MM.1S (cell line): ENCODE measurements at regions not wholly inside any gene's neighbourhood (a gene's known extent, or its start where the extent isn't known, plus 50 kb on each side); places are given as distances from the start of the nearest gene placed in this dataset.

Source experiments
- DNase-seq: peaks from one replicate; pipeline ENCODE4 v3.0.0-alpha.2; 2015
- H2AFZ ChIP-seq: fragments of 300-600 bp; sonication (generic); 2 replicates; pipeline ENCODE4 v1.6.0; 2016; ENCODE audit warnings: antibody characterized with exemption, low read length
- H3F3A ChIP-seq: fragments of 300-600 bp; sonication (generic); 2 replicates; pipeline ENCODE4 v1.6.1; 2016; ENCODE audit warnings: mild to moderate bottlenecking, antibody characterized with exemption, low read length, moderate library complexity, mixed read lengths; ENCODE audit not compliant: insufficient read depth
- H3K27ac ChIP-seq: fragments of 300-600 bp; sonication (generic); 2 replicates; pipeline ENCODE4 v1.5.1; 2016; ENCODE audit warnings: mild to moderate bottlenecking, low read length
- H3K27me3 ChIP-seq: fragments of 300-600 bp; sonication (generic); replicated peaks from 2 replicates; pipeline ENCODE4 v1.6.0; 2016; ENCODE audit warnings: low read length; ENCODE audit not compliant: insufficient read depth
- H3K36me3 ChIP-seq: fragments of 300-600 bp; sonication (generic); replicated peaks from 2 replicates; pipeline ENCODE4 v1.6.1; 2016; ENCODE audit warnings: mild to moderate bottlenecking, low read length, mixed read lengths; ENCODE audit not compliant: insufficient read depth
- H3K4me1 ChIP-seq: fragments of 300-600 bp; sonication (generic); 2 replicates; pipeline ENCODE4 v1.6.1; 2016; ENCODE audit warnings: low read length, mixed read lengths
- H3K4me2 ChIP-seq: fragments of 300-600 bp; sonication (generic); 2 replicates; pipeline ENCODE4 v1.6.0; 2016; ENCODE audit warnings: low read depth, low read length
- H3K4me3 ChIP-seq: fragments of 300-600 bp; sonication (generic); 2 replicates; pipeline ENCODE4 v1.5.1; 2016; ENCODE audit warnings: low read length, mixed read lengths
- H3K79me2 ChIP-seq: fragments of 300-600 bp; sonication (generic); 2 replicates; pipeline ENCODE4 v1.6.1; 2016; ENCODE audit warnings: mixed run types, low read length, mixed read lengths
- H3K9ac ChIP-seq: fragments of 300-600 bp; sonication (generic); 2 replicates; pipeline ENCODE4 v1.6.1; 2016; ENCODE audit warnings: low read length, mixed read lengths
- H3K9me2 ChIP-seq: fragments of 300-600 bp; sonication (generic); replicated peaks from 2 replicates; pipeline ENCODE4 v1.6.1; 2016; ENCODE audit warnings: mild to moderate bottlenecking, low read length, mixed read lengths; ENCODE audit not compliant: insufficient read depth
- H3K9me3 ChIP-seq: fragments of 300-600 bp; sonication (generic); replicated peaks from 2 replicates; pipeline ENCODE4 v1.6.1; 2016; ENCODE audit warnings: mild to moderate bottlenecking, low read length, mixed read lengths; ENCODE audit not compliant: insufficient read depth
- H4K20me1 ChIP-seq: fragments of 300-600 bp; sonication (generic); 2 replicates; pipeline ENCODE4 v1.6.1; 2016; ENCODE audit warnings: mild to moderate bottlenecking, low read length, moderate library complexity, mixed read lengths; ENCODE audit not compliant: insufficient read depth
- EZH2 ChIP-seq: fragments of 300-600 bp; sonication (generic); optimal IDR thresholded peaks from 2 replicates; pipeline ENCODE3; 2017; ENCODE audit warnings: low read depth, mild to moderate bottlenecking, antibody characterized with exemption, low read length, mixed read lengths
- EZH2phosphoT487 ChIP-seq: fragments of 300-600 bp; sonication (generic); IDR thresholded peaks from 2 replicates; pipeline ENCODE4 v1.6.1; 2018; ENCODE audit warnings: antibody characterized with exemption, low read length
- TF ChIP-seq, protein P1 (sequence below): fragments of 300-600 bp; sonication (generic); IDR thresholded peaks from 2 replicates; pipeline ENCODE4 v1.5.1; 2016; ENCODE audit warnings: antibody characterized with exemption, low read length, mixed read lengths

DNA sequence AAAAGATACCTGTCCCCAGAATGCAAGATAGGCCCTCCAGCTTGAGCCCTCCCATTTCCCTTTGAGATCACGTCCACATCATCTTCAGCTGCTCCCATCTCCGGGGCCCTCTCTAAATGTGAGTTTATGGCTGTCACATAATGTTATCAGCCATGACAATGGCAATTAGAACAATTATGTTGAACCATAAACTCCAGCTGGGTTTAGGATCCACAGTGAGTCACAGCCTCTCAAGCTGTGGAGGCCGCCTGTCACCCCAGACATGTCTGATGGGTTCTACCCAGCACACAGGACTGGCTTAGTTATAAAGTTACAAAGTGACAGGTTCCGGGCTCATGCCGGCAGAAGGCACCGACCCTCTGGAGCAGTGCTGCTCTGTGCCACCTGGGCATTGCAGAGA is 597.3 kb downstream of the PTPRU start:
- Histone ChIP-seq H3K27me3 (peaks cover 66% of the 10 kb centered on the region), H3F3A (no peaks in the 10 kb centered on the region), H3K79me2 (no peaks in the 10 kb centered on the region), H3K4me3 (no peak overlapping the region), H4K20me1 (no peaks in the 10 kb centered on the region), H3K4me1 (no peaks in the 10 kb centered on the region), H3K27ac (no peak overlapping the region), H3K9me3 (no peaks in the 10 kb centered on the region), H3K4me2 (no peak overlapping the region), H3K9me2 (no peaks in the 10 kb centered on the region), H2AFZ (no peak overlapping the region), H3K36me3 (no peaks in the 10 kb centered on the region), H3K9ac (no peak overlapping the region)
- TF ChIP-seq EZH2phosphoT487, result no peak
- no peak for TF ChIP-seq EZH2
- TF ChIP-seq, protein P1, sequence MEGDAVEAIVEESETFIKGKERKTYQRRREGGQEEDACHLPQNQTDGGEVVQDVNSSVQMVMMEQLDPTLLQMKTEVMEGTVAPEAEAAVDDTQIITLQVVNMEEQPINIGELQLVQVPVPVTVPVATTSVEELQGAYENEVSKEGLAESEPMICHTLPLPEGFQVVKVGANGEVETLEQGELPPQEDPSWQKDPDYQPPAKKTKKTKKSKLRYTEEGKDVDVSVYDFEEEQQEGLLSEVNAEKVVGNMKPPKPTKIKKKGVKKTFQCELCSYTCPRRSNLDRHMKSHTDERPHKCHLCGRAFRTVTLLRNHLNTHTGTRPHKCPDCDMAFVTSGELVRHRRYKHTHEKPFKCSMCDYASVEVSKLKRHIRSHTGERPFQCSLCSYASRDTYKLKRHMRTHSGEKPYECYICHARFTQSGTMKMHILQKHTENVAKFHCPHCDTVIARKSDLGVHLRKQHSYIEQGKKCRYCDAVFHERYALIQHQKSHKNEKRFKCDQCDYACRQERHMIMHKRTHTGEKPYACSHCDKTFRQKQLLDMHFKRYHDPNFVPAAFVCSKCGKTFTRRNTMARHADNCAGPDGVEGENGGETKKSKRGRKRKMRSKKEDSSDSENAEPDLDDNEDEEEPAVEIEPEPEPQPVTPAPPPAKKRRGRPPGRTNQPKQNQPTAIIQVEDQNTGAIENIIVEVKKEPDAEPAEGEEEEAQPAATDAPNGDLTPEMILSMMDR, result no peak
- no peak for DNase-seq

DNA sequence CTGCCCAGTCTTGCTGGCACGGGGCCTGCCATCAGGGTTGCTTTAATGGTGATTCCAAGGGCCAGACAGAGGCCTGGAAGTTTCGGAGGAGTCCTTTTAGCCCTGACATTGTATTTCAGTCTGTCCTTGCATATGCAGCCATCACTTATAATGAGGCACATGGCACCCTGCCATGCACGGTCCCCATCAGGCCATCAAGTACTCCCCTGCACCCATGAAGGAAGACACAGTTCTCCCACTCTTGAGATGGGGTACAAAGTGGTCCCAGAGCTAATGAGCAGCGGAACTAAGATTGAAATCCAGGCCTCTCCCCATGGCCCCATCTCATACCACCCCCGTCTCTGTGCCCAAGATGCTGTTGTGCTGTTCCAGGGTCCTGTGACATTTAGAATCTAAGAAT is 596.6 kb downstream of the PTPRU start:
- H3K4me3 ChIP-seq, result no peak overlapping the region
- peaks cover 72% of the 10 kb centered on the region for H3K27me3 ChIP-seq
- H4K20me1 ChIP-seq, result no peaks in the 10 kb centered on the region
- no peak overlapping the region for H2AFZ ChIP-seq
- no peaks in the 10 kb centered on the region for H3K4me1 ChIP-seq
- no peak overlapping the region for H3K9ac ChIP-seq
- DNase-seq, result no peak
- no peaks in the 10 kb centered on the region for H3K36me3 ChIP-seq
- TF ChIP-seq EZH2, result no peak
- TF ChIP-seq EZH2phosphoT487, result no peak
- TF ChIP-seq, protein P1, result no peak
- no peak overlapping the region for H3K27ac ChIP-seq
- no peaks in the 10 kb centered on the region for H3K9me3 ChIP-seq
- no peaks in the 10 kb centered on the region for H3F3A ChIP-seq
- no peaks in the 10 kb centered on the region for H3K9me2 ChIP-seq
- no peak overlapping the region for H3K4me2 ChIP-seq
- no peaks in the 10 kb centered on the region for H3K79me2 ChIP-seq

DNA sequence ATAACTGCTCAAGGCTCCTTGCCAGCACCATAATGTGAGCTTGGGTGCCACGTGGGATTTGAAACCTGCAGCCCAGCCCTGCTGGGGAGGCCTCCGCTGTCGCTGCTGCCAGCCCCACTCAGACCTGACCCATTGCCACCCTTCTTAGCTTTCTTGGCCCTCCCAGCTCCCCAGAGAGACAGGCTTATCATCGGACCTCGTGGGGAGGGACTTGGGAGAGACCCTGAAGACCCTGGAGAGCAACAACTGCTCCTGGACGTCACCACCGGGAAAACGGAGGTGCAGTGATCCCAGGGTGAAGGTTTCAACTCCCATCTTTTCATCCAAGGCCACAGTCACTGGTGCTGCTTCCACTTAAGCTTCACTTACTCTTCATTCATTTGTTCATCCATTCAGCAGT is 596.1 kb downstream of the PTPRU start:
- Histone ChIP-seq H3K4me1 (no peaks in the 10 kb centered on the region), H4K20me1 (no peaks in the 10 kb centered on the region), H3K4me3 (no peak overlapping the region), H3K9me2 (no peaks in the 10 kb centered on the region), H3K79me2 (no peaks in the 10 kb centered on the region), H3K27ac (no peak overlapping the region), H3K27me3 (peaks cover 76% of the 10 kb centered on the region), H3K9me3 (no peaks in the 10 kb centered on the region), H3K36me3 (no peaks in the 10 kb centered on the region), H3K9ac (no peak overlapping the region), H3K4me2 (no peak overlapping the region), H2AFZ (no peak overlapping the region), H3F3A (no peaks in the 10 kb centered on the region)
- TF ChIP-seq EZH2, result no peak
- TF ChIP-seq, protein P1, result no peak
- TF ChIP-seq EZH2phosphoT487, result no peak
- DNase-seq, result no peak
